WI38 (cell line): ENCODE measurements at regions not wholly inside any gene's neighbourhood (a gene's known extent, or its start where the extent isn't known, plus 50 kb on each side); places are given as distances from the start of the nearest gene placed in this dataset.

ENCODE experiments used
- H3K4me3 ChIP-seq: 2 replicates; pipeline ENCODE4 v1.5.1; 2011; ENCODE audit warnings: low read depth, mild to moderate bottlenecking, control low read depth, low read length
- CTCF ChIP-seq: IDR thresholded peaks from 2 replicates; pipeline ENCODE4 v1.5.1; 2012; ENCODE audit warnings: low read depth, mild to moderate bottlenecking, control low read depth, low read length

GRCh38 chr3:102332934-102333333, 101.9 kb upstream of the ZPLD1 start:
- no peak for TF ChIP-seq CTCF

DNA sequence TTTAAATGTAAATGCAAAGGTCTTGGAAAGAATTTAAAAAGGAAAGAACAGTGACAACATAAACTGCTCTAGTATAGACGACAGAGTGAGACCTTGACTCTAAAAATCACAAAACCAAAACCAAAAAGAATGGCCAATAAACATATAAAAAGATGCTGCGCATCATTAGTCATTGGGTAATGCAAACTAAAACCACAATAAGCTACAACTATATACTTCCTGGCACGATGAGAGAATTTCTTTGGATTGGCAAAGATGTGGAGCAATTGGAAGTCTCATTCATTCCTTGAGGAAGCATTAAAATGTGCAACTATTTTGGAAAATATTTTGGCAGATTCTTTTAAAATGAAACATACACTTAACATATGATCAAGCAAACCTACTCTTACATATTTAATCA, 98.7 kb upstream of the ZPLD1 start:
- no peak overlapping the region for H3K4me3 ChIP-seq
- no peak for TF ChIP-seq CTCF

More at GRCh38 chr3:102332934-102333333, 101.9 kb upstream of the ZPLD1 start:
- no peak overlapping the region for H3K4me3 ChIP-seq

GRCh38 chr3:102339671-102340070, 95.1 kb upstream of the ZPLD1 start:
- no peak overlapping the region for H3K4me3 ChIP-seq
- TF ChIP-seq CTCF: no peak

GRCh38 chr3:102346897-102347296, 87.9 kb upstream of the ZPLD1 start:
- H3K4me3 ChIP-seq: no peak overlapping the region
- TF ChIP-seq CTCF: no peak

GRCh38 chr3:102348904-102349303, 85.9 kb upstream of the ZPLD1 start:
- no peak overlapping the region for H3K4me3 ChIP-seq
- TF ChIP-seq CTCF: no peak

DNA sequence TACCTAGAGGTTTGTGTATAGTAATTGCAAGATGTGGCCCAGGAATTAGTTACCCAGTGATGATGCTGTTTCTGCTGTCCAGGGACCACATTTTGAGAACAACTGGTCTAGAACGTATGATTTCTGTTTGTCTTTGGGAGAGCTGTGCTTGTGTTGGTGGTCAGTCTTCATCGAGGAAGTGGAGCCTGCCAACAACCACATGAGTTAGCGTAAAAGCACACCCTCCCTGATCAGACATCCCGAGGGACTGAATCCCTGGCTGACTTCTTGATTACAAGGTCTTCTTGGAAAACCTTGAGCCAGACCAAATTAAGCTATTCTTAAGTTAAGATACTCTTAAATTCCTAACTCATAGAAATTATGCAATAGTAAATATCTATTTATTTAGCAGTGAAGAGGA, 81.7 kb upstream of the ZPLD1 start:
- no peak for TF ChIP-seq CTCF
- H3K4me3 ChIP-seq: no peak overlapping the region

GRCh38 chr3:102353805-102354204, 81.0 kb upstream of the ZPLD1 start:
- no peak for TF ChIP-seq CTCF
- H3K4me3 ChIP-seq: no peak overlapping the region
